CD4-positive, alpha-beta T cell treated with Interleukin-21 for 1 hour (primary cell): ENCODE measurements at regions not wholly inside any gene's neighbourhood (a gene's known extent, or its start where the extent isn't known, plus 50 kb on each side); places are given as distances from the start of the nearest gene placed in this dataset.

Experiments
- DNase-seq: peaks from one replicate; pipeline ENCODE4 v3.0.0-alpha.2; 2020

DNA sequence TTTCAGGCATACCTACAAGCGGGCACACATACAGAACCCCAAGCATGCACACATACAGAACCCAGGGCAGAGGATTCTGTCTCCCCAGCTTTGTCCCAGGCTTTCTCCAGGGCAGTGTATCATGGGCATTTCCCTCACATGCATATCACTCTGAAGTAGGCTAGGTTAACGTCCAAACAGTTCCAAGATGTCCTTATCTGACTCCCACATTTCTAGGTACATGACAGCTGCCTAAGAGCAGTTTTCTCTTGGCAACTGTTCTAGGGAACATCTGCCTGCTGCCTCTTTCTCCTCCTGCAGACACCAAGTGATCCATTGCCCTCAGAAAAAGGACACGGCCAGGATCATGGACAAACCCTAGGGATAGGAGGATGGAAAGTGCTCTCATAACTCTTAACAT lies 84.9 kb upstream of the NR3C1 start:
- DNase-seq, result no peak

DNA sequence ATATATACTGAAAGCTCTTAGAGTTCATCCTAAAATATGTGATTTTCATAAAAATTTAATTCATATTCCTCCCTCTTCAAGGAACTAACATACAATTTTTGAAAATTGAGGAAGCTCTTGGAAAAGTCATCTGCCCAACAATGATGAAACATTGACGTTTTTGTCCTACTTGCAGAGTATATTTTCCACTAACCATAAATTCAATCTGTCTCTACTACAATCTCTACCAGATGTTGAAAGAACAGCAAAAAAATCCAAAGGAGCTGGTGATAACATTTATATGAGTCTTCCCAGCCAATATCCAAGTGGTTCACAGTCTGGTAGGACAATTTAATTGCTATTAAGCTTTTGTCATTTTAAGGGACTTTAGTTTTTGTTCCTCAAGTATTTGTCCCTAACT lies 81.1 kb upstream of the NR3C1 start:
- no peak for DNase-seq

DNA sequence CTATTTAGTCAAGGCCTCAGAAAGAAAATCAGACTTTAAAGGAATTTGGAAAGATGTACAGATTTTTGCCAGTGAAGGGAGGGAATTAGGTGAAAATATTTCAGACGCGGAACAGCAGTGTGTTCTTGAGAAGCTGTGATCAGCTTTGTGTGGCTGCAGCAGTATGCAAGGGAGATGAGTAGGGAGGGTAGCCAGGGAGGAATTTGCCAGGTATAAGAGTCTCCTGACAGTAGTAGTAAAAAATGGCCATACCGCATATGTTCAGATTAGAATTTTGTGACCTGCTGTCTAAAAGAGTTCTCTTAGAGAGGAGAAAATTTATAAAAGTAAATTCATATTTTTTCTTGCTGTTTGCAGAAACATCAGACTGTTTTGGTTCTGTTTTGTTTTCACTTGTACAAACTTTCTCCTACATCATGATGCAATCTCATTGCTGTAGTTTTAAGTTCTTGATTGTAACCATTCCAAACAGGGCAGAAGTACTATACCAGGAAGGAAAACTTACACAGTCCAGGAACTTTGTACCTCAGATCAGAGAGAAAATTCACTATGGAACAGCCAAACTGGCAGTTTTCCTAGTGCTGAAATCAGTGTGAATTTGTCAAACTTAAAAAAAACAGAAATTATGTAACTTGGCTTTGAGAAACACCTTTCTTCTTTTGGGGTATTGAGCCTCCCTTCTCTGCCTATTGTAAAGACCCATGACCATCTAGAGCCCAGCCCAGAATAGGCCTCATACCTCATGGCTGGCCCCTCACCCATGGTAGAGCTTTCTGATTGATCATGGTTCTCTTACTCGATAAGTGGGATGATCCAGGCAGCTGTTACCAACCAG lies 78.4 kb upstream of the NR3C1 start:
- no peak for DNase-seq

DNA sequence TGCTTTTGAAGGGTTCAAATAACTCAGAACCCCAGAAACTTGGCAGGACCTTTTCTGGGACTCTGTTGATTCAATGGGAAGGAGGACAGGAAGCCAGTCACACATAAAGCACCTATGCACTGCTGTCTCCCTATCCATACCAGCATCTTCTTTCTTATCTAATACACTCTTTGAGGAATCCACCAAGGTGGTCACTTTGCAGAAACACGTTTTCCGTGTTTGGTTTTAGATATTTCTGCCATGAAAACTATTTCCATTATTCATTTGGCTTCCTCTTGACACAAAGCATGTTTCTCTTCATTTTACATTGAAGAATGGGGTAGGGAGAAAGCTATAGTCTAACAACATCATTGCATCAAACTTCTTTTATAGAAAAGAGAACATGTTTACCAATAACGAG lies 76.5 kb upstream of the NR3C1 start:
- no peak for DNase-seq

DNA sequence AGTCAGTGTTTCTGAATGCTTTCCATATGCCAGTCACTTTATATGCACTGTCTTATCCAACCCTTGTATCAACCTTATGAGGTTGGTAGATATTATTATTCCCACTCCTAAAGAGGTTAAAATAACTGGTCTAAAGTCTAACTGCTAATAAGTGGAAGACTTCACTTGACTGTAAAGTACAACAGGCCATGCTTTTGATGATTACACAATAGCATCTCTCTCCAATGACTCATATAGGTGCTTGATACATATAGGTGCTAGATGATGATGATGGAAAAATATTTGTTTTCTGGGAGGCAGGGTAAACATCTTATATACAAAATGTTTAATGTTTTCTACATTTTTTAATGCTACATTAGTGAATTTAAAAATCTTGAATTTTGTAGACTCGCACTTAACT lies 75.9 kb upstream of the NR3C1 start:
- no peak for DNase-seq

DNA sequence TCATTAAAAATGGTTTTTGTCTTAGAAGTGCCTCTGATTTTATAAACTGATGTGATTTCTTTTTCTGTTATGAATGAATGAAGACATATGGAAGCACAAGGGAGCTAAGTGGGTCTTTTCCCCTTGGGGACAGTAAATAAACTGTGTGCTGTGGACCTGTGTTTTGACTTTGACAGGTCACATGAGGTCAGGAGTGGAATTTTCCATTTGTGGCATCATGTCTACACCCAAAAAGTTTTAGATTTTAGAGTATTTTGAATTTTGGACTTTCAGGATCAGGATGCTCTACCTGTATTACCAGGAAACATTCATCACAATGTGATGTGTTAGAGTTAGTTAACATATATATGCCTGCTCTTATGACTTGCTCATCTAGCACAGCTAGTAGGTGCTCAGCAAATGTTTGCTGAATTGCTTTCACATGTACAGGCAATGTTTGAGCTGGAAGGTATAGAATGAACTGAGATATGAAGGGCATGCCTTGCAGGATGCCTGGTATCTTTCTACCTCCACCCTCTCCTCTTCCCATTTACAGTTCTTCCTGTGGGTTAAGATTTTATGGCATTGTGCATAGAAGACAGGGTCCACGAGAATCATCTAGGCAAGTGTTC lies 73.2 kb upstream of the NR3C1 start:
- no peak for DNase-seq

DNA sequence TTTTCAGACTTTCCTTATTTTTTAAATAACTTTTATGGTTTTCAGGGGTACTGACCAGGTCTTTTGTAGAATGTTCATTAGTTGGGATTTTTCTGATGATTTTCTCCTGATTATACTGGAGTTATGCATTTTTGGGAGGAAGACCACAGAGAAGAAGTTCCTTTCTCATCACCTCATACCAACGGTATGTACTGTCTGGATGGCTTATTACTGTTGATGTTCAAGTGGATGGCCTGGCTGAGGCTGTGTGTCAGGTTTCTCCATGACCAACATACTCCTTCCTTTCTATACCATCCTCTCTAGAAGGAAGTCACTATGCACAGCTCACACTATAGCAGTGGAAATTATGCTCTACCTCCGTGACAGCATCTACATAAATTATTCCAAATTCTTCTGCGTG lies 71.1 kb upstream of the NR3C1 start:
- DNase-seq, result no peak

DNA sequence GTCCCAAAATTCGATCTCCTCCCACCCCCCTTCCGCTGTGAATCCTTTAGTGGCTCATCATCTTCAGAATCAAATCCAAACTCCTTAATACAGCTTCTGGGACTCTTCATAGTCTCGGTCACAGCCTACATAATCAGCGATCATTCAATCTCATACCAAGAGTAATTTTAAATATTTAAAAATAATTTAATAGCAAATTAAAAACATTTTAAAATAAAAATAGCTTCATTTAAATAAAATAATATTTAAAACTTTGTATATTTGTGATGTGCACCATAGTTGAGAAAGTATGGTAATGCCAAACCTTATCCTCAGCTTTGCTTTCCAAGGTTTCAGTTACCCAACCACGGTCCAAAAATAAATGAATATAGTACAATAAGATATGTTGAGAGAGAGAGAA lies 70.0 kb upstream of the NR3C1 start:
- no peak for DNase-seq

DNA sequence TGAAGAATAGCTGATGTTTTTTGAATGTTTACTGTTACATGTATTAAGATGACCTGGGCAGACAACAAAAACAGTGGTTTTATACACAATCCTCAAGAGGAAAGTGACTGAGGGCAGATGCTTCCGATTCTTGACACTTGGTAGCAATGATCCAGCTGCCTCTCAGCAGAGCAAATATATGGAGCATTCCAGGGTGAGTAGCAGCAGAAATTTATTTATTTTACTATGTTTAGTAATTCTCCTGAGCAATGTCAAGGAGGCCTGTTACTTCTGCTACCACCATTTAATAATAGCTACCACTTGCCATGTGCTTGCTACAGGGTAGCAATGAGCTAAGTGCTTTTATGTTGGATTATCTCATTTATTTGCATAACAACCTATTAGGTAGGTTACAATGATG lies 69.1 kb upstream of the NR3C1 start:
- DNase-seq, result no peak

DNA sequence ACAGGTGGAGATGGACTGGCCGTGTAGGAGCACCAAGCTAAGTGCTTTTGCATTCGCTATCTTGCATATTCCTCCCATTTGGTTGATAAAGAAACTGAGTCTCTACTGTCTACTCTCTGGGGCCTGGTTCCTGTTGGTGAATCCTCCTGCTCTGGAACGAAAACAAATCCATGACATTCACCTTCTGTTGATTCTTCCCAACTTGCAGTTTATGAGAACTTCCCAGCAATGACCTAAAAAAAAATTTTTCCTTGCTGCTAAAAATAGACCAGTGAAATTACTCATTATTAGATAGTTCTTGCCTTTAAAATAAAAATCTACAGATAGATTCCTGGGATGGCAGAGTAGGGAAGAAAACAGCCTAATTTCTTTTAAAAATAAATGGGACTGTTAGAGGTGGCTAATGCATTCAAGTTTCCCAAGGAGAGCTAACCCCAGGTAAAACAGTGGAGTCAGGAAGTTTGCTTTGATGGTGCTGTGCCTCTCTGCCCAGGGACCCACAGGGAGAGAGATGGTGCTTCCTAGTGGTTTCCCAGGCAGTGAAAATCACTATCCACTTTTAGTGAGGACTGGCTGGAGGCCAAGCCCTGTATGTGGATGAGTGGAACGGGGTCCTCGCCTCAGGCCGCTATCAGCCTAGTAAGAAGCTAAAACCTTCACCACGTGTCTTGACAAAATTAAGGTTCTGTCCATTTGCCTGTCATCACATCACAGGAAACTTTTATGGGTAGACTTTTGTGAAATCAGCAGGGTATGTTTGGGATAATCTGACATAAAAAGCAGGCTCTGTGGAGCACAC lies 68.4 kb upstream of the NR3C1 start:
- no peak for DNase-seq

DNA sequence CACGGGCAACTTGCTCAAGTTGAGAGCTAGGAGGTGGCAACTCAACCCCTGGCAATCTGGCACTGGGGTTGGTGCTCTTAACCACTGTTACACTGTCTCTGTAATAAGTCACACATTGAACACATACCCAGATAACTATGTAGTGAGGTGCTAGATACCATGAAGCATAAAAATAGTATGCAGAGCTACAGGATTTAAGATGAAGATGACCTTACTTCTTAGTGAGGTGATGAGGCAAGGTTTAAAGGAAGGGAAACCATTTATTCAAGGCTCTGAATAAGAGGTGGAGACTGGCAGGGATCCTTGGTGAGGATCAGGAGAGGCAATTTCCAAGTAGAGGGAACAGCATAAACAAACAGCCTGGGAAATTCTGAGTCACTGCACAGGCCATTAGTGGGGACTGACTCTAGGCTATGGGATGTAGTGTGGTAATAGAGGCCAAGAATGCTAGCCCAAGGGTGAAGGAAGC lies 67.6 kb upstream of the NR3C1 start:
- DNase-seq, result no peak

DNA sequence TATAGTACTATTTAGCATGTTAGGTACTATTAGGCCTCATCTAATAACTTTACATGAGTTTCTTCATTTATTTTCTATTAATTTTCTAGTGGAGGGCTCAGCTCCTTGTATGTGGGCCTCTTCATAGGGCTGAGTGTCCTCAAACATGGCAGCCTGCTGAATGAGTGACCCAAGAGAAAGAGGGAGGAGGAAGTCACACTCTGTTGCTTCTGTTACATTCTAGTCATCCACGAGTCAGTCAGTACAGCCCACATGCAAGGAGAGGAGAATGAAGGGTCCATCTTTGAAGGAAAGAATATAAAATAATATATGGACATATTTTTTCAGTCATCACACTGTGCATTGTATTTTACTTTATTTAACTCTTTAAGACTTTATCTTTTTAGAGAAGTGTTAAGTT lies 66.6 kb upstream of the NR3C1 start:
- no peak for DNase-seq

DNA sequence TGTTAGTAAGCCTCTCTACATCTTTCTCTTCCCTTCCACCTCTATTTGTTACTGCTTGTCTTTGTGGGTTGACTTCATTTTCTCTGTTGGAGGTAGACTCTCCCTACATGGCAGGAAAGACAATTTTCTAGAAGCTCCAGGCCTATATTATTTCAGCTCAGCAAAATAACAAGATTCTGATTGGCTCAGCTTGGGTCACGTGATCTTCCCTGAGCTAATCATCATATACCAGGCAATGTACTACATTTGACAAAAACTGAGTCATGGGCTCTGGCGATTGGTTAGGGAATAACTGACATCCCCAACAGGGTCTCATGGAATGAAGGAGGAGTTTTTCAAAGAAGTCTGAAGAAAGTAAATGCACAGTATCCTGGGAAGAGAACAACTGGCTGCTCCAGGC lies 65.6 kb upstream of the NR3C1 start:
- no peak for DNase-seq

DNA sequence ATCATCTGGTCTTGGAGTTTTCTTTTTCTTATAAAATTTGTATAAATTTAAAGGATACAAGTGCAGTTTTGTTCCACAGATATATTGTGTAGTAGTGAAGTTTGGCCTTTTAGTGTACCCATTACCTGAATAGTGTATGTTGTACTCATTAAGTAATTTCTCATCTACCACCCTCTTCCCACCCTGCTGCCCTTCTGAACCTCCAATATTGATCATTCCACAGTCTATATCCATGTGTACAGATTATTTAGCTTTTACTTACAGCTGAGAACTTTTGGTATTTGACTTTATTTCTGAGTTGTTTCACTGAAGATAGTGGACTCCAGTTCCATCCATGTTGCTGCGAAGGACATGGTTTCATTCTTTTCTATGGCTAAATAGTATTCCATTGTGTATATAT lies 63.1 kb upstream of the NR3C1 start:
- DNase-seq, result no peak

DNA sequence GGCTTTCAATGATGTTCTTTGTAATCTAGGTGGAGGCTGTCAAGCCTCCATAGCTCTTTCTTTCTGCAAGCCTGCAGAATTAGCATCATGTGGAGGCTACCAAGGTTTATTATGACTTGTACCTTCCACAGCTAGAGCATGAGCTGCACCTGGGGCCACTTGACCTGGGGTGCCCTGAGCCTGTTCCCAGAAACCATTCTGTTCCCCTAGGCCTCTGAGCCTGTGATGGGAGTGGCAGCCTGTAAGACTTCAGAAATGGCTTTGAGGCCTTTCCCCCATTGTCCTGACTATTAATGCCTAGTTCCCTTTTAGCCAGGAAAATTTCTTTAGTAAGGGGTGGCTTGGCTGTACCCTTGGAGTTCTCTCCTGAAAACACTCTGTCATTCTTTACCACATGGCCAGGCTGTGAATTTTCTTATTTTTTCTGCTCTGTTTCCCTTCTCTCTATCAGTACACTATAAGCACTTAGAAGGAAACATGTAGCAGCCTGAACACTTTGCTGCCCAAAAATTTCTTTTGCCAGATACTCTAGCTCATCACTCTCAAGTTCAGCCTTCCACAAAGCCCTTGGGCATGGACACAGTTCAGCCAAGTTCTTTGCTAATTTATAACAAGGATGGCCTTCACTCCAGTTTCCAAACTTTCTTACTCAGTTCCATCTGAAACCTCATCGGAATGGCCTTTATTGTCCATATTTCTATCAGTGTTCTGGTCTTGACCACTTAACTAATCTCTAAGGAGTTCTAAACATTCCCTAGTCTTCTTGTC lies 61.4 kb upstream of the NR3C1 start:
- no peak for DNase-seq

DNA sequence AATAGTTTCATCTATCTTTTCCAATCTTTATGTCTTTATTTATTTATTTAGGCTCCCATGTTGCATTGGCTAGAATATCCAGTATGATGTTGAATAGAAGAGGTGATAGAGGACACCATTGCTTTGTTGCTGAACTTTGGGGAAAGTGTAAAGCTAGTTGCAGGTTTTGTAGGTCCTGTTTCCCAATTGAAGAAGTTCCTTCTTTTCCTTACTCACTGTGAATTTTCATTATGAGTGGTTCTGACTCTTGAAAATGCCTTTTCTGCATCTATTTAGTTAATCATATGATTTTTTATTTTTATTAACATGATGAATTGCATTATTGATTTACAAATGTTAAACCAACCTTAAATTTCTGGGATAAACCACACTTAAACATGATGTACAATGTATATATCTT lies 58.9 kb upstream of the NR3C1 start:
- DNase-seq, result no peak

DNA sequence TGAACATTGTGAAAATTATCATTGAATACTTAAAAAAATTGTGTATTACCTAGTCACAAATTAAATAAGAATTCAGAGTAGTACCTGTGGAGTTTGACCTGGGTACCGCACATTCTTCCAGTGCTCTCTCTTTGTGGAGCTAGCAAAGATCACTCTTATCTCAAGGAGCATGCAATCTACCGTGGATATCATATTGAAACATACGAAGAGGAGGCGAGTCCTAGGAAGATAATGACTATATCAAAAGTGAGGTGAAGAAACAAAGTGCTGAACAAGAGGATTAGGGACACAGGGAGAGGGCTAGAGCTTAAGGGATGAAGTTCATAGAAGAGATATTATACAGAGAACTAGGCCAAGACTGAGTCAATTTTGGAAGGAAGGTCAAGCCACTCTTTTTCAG lies 55.9 kb upstream of the NR3C1 start:
- DNase-seq, result no peak

DNA sequence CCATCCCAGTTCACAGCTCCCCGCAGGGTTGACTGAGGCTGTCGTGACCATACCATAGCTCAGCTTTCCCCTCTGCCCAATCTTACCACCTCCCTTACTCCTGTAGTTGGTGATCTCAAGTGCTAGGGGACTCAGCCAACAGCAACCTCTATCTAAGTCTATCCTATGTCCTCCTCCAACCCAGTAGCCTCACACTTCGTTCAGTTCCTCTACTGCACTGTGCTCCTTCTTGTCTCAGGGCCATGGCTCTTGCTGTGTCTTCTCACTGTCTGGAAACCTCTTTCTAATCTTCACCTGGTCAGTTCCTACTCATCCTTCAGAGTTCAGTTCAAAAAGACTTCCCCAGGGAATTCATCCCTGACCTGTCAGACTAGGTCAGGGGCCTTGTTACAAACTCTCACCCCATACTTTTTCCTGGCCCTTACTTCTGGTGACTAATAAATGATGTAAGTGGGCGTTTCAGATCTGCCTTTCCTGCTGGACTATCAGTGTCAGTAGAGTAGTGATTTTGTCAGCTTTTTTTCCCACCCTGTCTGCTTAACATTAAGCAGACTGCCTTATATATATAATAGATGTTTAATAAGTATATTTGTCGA lies 53.6 kb upstream of the NR3C1 start:
- no peak for DNase-seq

DNA sequence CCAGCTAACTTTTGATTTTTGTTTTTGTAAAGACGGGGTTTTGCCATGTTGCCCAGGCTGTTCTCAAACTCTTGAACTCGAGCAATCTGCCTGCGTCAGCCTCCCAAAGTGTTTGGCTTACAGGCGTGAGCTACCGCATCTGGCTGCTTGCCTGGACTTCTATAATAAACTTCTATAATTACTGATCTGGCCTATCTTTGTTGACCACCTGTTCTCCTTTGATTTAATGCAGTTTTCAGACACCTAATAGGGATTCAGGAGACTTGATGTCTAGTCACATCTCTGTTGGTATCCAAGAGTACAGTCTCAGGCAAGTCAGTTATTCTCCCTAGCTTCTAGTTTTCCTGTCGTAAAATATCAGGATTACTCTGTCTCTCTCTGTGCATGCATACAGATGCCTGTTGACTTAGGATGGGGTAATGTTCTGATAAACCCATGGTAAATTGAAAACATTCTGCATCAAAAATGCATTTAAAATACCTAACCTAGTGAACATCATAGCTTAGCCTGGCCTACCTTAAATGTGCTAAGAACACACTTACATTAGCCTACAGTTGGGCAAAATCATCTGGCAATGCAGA lies 51.5 kb upstream of the NR3C1 start:
- DNase-seq, result no peak

DNA sequence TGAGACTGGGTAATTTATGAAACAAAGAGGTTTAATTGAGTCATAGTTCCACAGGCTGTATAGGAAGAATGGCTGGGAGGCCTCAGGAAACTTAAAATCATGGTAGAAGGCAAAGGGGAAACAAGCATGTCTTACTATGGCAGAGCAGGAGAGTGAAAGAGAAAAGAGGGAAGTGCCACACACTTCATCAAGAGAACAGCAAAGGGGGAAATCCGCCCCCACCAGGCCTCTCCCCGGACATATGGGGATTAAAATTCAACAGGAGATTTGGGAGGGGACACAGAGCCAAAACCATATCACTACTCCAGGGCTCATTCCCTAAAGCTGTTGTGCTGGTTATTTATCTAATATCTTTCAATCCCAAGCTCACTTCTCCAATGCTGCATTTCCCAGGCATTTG lies 50.2 kb upstream of the NR3C1 start:
- no peak for DNase-seq
